Peyer's patch (tissue), 4 donors: ENCODE measurements at regions not wholly inside any gene's neighbourhood (a gene's known extent, or its start where the extent isn't known, plus 50 kb on each side); places are given as distances from the start of the nearest gene placed in this dataset.

ENCODE experiments used
- DNase-seq, 3 donors: peaks; one replicate each; pipeline ENCODE4 v3.0.0-alpha.2; 2017 to 2019
- H3K27ac ChIP-seq, 4 donors: fragments of 200-600 bp; sonication (generic); one replicate each; pipeline ENCODE4 v1.5.1; 2016 to 2019
- H3K27me3 ChIP-seq, 2 donors: fragments of 200-600 bp; sonication (generic); one replicate each; pipeline ENCODE4 v1.5.1; 2019
- H3K36me3 ChIP-seq, 3 donors: fragments of 200-600 bp; sonication (generic); one replicate each; pipeline ENCODE4 v1.5.1; 2016 to 2019
- H3K4me1 ChIP-seq, 4 donors: fragments of 200-600 bp; sonication (generic); one replicate each; pipeline ENCODE4 v1.5.1; 2016 to 2019
- H3K4me3 ChIP-seq, 4 donors: fragments of 200-600 bp; sonication (generic); 1 replicate in 3 of 4; 2 replicates in 1 of 4; pipeline ENCODE4 v1.5.1; 2016 to 2019; ENCODE audit warnings: mild to moderate bottlenecking in 1 of 4
- H3K9me3 ChIP-seq, 4 donors: fragments of 200-600 bp; sonication (generic); one replicate each; pipeline ENCODE4 v1.5.1; 2016 to 2019; ENCODE audit warnings: mild to moderate bottlenecking in 1 of 4
- POLR2A ChIP-seq, 2 donors: fragments of 450-650 bp; IDR thresholded peaks; one replicate each; pipeline ENCODE4 v1.5.1; 2017; ENCODE audit warnings: antibody characterized with exemption in 2 of 2, mild to moderate bottlenecking in 2 of 2, moderate library complexity in 2 of 2
- TF ChIP-seq, protein P1 (sequence below), 6 experiments: fragments of 450-650 bp in 4 of 6; fragments of 200-600 bp in 2 of 6; sonication (generic) in 1 of 6; IDR thresholded peaks; one replicate each; pipeline ENCODE4 v1.5.1; 2017 to 2019; ENCODE audit warnings: antibody characterized with exemption in 6 of 6, mild to moderate bottlenecking in 3 of 6, moderate library complexity in 1 of 6

GRCh38 chr11:29211202-29211601, 805.6 kb downstream of the KCNA4 start:
- TF ChIP-seq, protein P1, sequence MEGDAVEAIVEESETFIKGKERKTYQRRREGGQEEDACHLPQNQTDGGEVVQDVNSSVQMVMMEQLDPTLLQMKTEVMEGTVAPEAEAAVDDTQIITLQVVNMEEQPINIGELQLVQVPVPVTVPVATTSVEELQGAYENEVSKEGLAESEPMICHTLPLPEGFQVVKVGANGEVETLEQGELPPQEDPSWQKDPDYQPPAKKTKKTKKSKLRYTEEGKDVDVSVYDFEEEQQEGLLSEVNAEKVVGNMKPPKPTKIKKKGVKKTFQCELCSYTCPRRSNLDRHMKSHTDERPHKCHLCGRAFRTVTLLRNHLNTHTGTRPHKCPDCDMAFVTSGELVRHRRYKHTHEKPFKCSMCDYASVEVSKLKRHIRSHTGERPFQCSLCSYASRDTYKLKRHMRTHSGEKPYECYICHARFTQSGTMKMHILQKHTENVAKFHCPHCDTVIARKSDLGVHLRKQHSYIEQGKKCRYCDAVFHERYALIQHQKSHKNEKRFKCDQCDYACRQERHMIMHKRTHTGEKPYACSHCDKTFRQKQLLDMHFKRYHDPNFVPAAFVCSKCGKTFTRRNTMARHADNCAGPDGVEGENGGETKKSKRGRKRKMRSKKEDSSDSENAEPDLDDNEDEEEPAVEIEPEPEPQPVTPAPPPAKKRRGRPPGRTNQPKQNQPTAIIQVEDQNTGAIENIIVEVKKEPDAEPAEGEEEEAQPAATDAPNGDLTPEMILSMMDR (IDR thresholded peaks at IDR 0.05), result no peak
- TF ChIP-seq POLR2A (IDR thresholded peaks at IDR 0.05), result no peak
- Histone ChIP-seq H3K36me3 (no peaks in the 10 kb centered on the region), H3K4me3 (no peak overlapping the region), H3K27ac (no peak overlapping the region), H3K4me1 (no peaks in the 10 kb centered on the region), H3K9me3 (no peaks in the 10 kb centered on the region), H3K27me3 (no peaks in the 10 kb centered on the region)
- no peak for DNase-seq

DNA sequence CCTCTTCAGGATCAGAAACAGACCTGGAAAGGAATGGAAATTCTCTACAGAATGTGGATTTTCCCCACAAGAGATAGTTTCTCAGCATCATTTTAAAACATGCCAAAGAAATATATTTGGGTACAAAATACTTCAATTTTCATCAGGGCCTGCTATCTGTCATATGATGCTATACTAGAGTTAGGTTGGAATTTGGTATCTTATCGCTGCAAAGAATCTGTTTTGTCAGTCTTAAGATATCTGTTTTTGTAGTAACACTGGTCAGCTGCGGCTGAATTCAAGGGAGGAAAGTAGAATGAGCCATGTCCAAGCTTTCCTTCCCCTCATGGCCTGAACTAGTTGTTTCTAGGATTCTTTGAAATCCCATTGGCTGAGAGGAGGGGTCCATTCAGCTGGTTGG, 806.4 kb downstream of the KCNA4 start:
- no peaks in the 10 kb centered on the region for H3K36me3 ChIP-seq
- H3K9me3 ChIP-seq, result no peaks in the 10 kb centered on the region
- H3K27ac ChIP-seq, result no peak overlapping the region
- DNase-seq, result no peak
- no peaks in the 10 kb centered on the region for H3K4me1 ChIP-seq
- H3K4me3 ChIP-seq, result no peak overlapping the region
- TF ChIP-seq, protein P1 (IDR thresholded peaks at IDR 0.05), result no peak
- TF ChIP-seq POLR2A (IDR thresholded peaks at IDR 0.05), result no peak
- no peaks in the 10 kb centered on the region for H3K27me3 ChIP-seq

- Histone ChIP-seq H3K27ac (no peak overlapping the region), H3K4me3 (no peak overlapping the region), H3K4me1 (no peaks in the 10 kb centered on the region), H3K9me3 (no peaks in the 10 kb centered on the region), H3K27me3 (no peaks in the 10 kb centered on the region), H3K36me3 (no peaks in the 10 kb centered on the region)
- no peak for TF ChIP-seq POLR2A (IDR thresholded peaks at IDR 0.05)
- TF ChIP-seq, protein P1 (IDR thresholded peaks at IDR 0.05), result no peak
- no peak for DNase-seq
These were observed 808.7 kb downstream of the KCNA4 start for GRCh38 chr11:29208117-29208516.

GRCh38 chr11:29200791-29201562, 815.9 kb downstream of the KCNA4 start:
- Histone ChIP-seq H3K4me1 (no peaks in the 10 kb centered on the region), H3K36me3 (no peaks in the 10 kb centered on the region), H3K9me3 (no peaks in the 10 kb centered on the region), H3K27ac (no peak overlapping the region), H3K27me3 (no peaks in the 10 kb centered on the region), H3K4me3 (peak overlapping the region in 1 of 4 donors; percentile 6)
- TF ChIP-seq, protein P1 (IDR thresholded peaks at IDR 0.05), result no peak
- TF ChIP-seq POLR2A (IDR thresholded peaks at IDR 0.05), result no peak
- DNase-seq, result peak in 2 of 3 donors; percentile 60 to 62

GRCh38 chr11:29190313-29190712, 826.5 kb downstream of the KCNA4 start:
- Histone ChIP-seq H3K4me3 (no peak overlapping the region), H3K4me1 (no peaks in the 10 kb centered on the region), H3K27me3 (no peaks in the 10 kb centered on the region), H3K9me3 (no peaks in the 10 kb centered on the region), H3K36me3 (no peaks in the 10 kb centered on the region), H3K27ac (no peak overlapping the region)
- no peak for TF ChIP-seq POLR2A (IDR thresholded peaks at IDR 0.05)
- TF ChIP-seq, protein P1 (IDR thresholded peaks at IDR 0.05), result no peak
- no peak for DNase-seq
